Ovary (tissue), 3 donors: ENCODE measurements at regions not wholly inside any gene's neighbourhood (a gene's known extent, or its start where the extent isn't known, plus 50 kb on each side); places are given as distances from the start of the nearest gene placed in this dataset.

ENCODE experiments used
- CTCF ChIP-seq, 3 donors: fragments of 450-650 bp in 2 of 3; fragments of 200-600 bp in 1 of 3; IDR thresholded peaks; one replicate each; pipeline versions ENCODE4 v1.5.1 to v1.8.0; 2016 to 2022; ENCODE audit warnings: antibody characterized with exemption in 3 of 3, mild to moderate bottlenecking in 1 of 3
- POLR2A ChIP-seq: fragments of 450-650 bp; IDR thresholded peaks from one replicate; pipeline ENCODE4 v1.6.1; 2017; ENCODE audit warnings: antibody characterized with exemption, mild to moderate bottlenecking, moderate library complexity
- donor health status: DM: no; HTN: no; CAD: no.

GRCh38 chr3:148453781-148454191 is 243.9 kb upstream of the AGTR1 start:
- TF ChIP-seq CTCF (IDR thresholded peaks at IDR 0.05) (no peak), POLR2A (no peak)
